ENCODE measurements at regions not wholly inside any gene's neighbourhood (a gene's known extent, or its start where the extent isn't known, plus 50 kb on each side); places are given as distances from the start of the nearest gene placed in this dataset.
A peak's percentile ranks its signal among the peaks of the same experiment; 100 is the strongest.

DNA sequence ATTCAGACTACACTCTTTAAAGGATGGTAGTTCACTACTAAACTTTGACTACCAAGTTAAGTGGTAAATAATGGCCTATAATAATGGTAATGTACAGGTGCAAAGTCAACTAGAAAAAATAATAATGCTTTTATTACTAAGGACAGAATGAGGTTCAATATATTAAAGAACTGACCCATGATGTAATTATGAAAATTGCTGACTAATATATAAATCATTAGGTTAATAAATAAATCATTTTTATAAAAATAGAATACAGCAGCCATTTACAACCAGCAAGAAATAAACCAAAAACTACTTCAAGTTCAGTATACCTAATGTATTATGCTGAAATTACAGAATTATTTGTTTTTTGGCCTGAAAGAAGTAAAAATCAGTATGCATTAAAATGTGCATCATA, 577.2 kb downstream of the PPARGC1A start:
- no peak overlapping the region for H3K27ac ChIP-seq (ENCODE audit: insufficient read depth, low read length)
- no peak overlapping the region for H2AK5ac ChIP-seq (ENCODE audit: low read depth, low read length)
- no peak overlapping the region for H4K5ac ChIP-seq (ENCODE audit: low read depth, low read length)
- no TSS peak for BruUV-seq (replicated peaks)
- no peak overlapping the region for H3K4me3 ChIP-seq (ENCODE audit: insufficient read depth, low read depth, low read length)
- H3K79me1 ChIP-seq (ENCODE audit: low read depth in 1 of 2, low read length in 2 of 2), result no peaks in the 10 kb centered on the region
- no peak overlapping the region for H2BK20ac ChIP-seq (ENCODE audit: low read depth, low read length)
- TF ChIP-seq SMC3 (IDR thresholded peaks at IDR 0.05; ENCODE audit: low read depth, low read length) (no peak), MAFK (IDR thresholded peaks at IDR 0.05; ENCODE audit: low read depth, low read length) (peak; percentile 71)
- no peak overlapping the region for H3K23ac ChIP-seq (ENCODE audit: low read depth, low read length)
- in situ Hi-C loops (cut with MboI; ENCODE audit: low sequenced_read_pairs) (no loop called here), intact Hi-C loops (cut with micrococcal nuclease) (no loop called here), dilution Hi-C loops (cut with HindIII; ENCODE audit: low sequenced_read_pairs, unreplicated experiment) (no loop called here)
- H2BK15ac ChIP-seq (ENCODE audit: low read depth, low read length), result no peak overlapping the region
- H3K9me3 ChIP-seq (ENCODE audit: control insufficient read depth, insufficient read depth, low read length), result no peaks in the 10 kb centered on the region
- no peak overlapping the region for H2AK9ac ChIP-seq (replicated peaks; ENCODE audit: low read depth, low read length, poor library complexity)
- H4K20me1 ChIP-seq (ENCODE audit: insufficient read depth, low read length), result no peaks in the 10 kb centered on the region
- POLR2A ChIA-PET (ENCODE audit: unreplicated experiment), result no interaction called here
- H3K56ac ChIP-seq (ENCODE audit: extremely low read depth, insufficient read depth, low read length), result no peak overlapping the region
- CTCF ChIA-PET, result no interaction called here
- H2AFZ ChIP-seq (replicated peaks; ENCODE audit: low read length, poor library complexity), result no peak overlapping the region
- no peak overlapping the region for H3K9ac ChIP-seq (ENCODE audit: low read depth, low read length)
- H3K36me3 ChIP-seq (ENCODE audit: control insufficient read depth, insufficient read depth, low read length), result no peaks in the 10 kb centered on the region
- H3K18ac ChIP-seq (ENCODE audit: low read depth, low read length), result no peak overlapping the region
- no peaks in the 10 kb centered on the region for H3K27me3 ChIP-seq (ENCODE audit: control insufficient read depth, insufficient read depth, low read length)
- H2BK5ac ChIP-seq (ENCODE audit: low read depth, low read length, poor library complexity, severe bottlenecking), result no peak overlapping the region
- no peak overlapping the region for H3K4me2 ChIP-seq (ENCODE audit: low read depth, low read length)
- H3K4ac ChIP-seq (ENCODE audit: low read depth, low read length), result no peak overlapping the region
- DNase-seq (no peak), ATAC-seq (ENCODE audit: low read depth) (no peak)
- no peak overlapping the region for H4K91ac ChIP-seq (ENCODE audit: insufficient read depth, low read depth, low read length)
- no peaks in the 10 kb centered on the region for H3K4me1 ChIP-seq (ENCODE audit: control insufficient read depth, insufficient read depth, low read length)
- H2BK120ac ChIP-seq (ENCODE audit: low read depth, low read length), result no peak overlapping the region
- no peak overlapping the region for H4K8ac ChIP-seq (ENCODE audit: low read depth in 2 of 2, low read length in 2 of 2)
- H3K9me1 ChIP-seq (ENCODE audit: insufficient read depth, low read length), result no peaks in the 10 kb centered on the region
- H3K14ac ChIP-seq (replicated peaks; ENCODE audit: low read depth, low read length), result no peak overlapping the region
